Common myeloid progenitor, CD34-positive (primary cell): ENCODE measurements at regions not wholly inside any gene's neighbourhood (a gene's known extent, or its start where the extent isn't known, plus 50 kb on each side); places are given as distances from the start of the nearest gene placed in this dataset.

ENCODE experiments used
- CTCF ChIA-PET: fragments of 350-600 bp; sonication (Branson Sonifier 250); formaldehyde crosslinking; loops from one replicate; lab custom pipeline; 2021; ENCODE audit warnings: antibody characterized with exemption; lab: Charles Lee
- POLR2A ChIA-PET: fragments of 350-600 bp; sonication (Branson Sonifier 250); formaldehyde crosslinking; loops from one replicate; lab custom pipeline; 2021; ENCODE audit warnings: antibody characterized with exemption; lab: Charles Lee
- DNase-seq, 3 donors: peaks; one replicate each; pipeline versions ENCODE4 v3.0.0 to v3.0.0-alpha.2; 2013
- H3K27ac ChIP-seq, 2 experiments: 1 replicate in 1 of 2; 2 replicates in 1 of 2; pipeline ENCODE4 v1.7.0; 2013; ENCODE audit warnings: inconsistent platforms in 2 of 2, low read length in 2 of 2, mild to moderate bottlenecking in 2 of 2, low read depth in 1 of 2, moderate library complexity in 1 of 2; ENCODE audit not compliant: severe bottlenecking in 2 of 2, insufficient read depth in 1 of 2, poor library complexity in 1 of 2
- H3K27me3 ChIP-seq, 5 experiments: replicated peaks in 2 of 5; 1 replicate in 3 of 5; 2 replicates in 2 of 5; pipeline versions ENCODE4 v1.6.1 to v1.7.0; 2013; ENCODE audit warnings: low read length in 4 of 5, mild to moderate bottlenecking in 2 of 5, moderate library complexity in 2 of 5, inconsistent platforms in 1 of 5; ENCODE audit not compliant: insufficient read depth in 5 of 5, control insufficient read depth in 4 of 5
- H3K36me3 ChIP-seq, 4 experiments: 1 replicate in 2 of 4; 2 replicates in 2 of 4; pipeline versions ENCODE4 v1.6.1 to v1.7.0; 2013; ENCODE audit warnings: low read length in 3 of 4, control low read depth in 1 of 4, mild to moderate bottlenecking in 1 of 4; ENCODE audit not compliant: control insufficient read depth in 4 of 4, insufficient read depth in 4 of 4
- H3K4me1 ChIP-seq, 4 experiments: 1 replicate in 3 of 4; 2 replicates in 1 of 4; pipeline versions ENCODE4 v1.6.1 to v1.7.1; 2013; ENCODE audit warnings: low read length in 3 of 4, mild to moderate bottlenecking in 3 of 4, control low read depth in 1 of 4, inconsistent platforms in 1 of 4, moderate library complexity in 1 of 4; ENCODE audit not compliant: control insufficient read depth in 4 of 4, insufficient read depth in 4 of 4; ENCODE audit errors: control extremely low read depth in 1 of 4
- H3K4me3 ChIP-seq, 7 experiments: 1 replicate in 4 of 7; 2 replicates in 3 of 7; pipeline versions ENCODE4 v1.5.1 to v1.7.0; 2013; ENCODE audit warnings: mild to moderate bottlenecking in 7 of 7, low read length in 6 of 7, moderate library complexity in 6 of 7, inconsistent platforms in 2 of 7, low read depth in 2 of 7, control low read depth in 1 of 7; ENCODE audit not compliant: insufficient read depth in 4 of 7, control insufficient read depth in 1 of 7; ENCODE audit errors: extremely low read depth in 1 of 7
- H3K9me3 ChIP-seq, 5 experiments: 1 replicate in 4 of 5; 2 replicates in 1 of 5; pipeline versions ENCODE4 v1.6.1 to v1.7.1; 2013; ENCODE audit warnings: low read length in 4 of 5, mild to moderate bottlenecking in 2 of 5, inconsistent platforms in 1 of 5, low read depth in 1 of 5, moderate library complexity in 1 of 5; ENCODE audit not compliant: control insufficient read depth in 4 of 5, insufficient read depth in 2 of 5; ENCODE audit errors: control extremely low read depth in 1 of 5
- WGBS: methylation state at CpG from one replicate; pipeline ENCODE4 v1.1.5; 2013; ENCODE audit not compliant: insufficient coverage; 5-methylcytosine and 5-hydroxymethylcytosine counted together

DNA sequence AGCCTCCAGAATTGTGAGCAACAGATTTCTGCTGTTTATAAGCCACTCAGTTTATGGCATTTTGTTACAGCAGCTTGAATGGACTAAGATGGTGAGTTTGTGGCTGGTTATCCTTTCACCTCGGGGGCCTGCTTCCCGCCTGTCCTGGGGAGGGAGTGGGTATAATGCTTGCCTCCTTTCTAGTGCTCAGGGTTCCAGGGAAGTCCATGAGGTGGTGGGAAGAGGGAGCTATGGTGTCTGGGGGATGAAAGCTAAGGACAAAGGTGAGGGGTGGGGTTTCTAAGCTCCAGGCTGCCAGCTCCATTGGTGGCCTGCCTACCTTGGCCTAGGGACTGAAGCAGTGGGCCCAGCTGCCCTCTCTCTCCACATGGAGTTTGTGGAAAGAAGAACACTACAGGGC lies 50.2 kb upstream of the SDK2 start:
- H3K36me3 ChIP-seq = no peaks in the 10 kb centered on the region

DNA sequence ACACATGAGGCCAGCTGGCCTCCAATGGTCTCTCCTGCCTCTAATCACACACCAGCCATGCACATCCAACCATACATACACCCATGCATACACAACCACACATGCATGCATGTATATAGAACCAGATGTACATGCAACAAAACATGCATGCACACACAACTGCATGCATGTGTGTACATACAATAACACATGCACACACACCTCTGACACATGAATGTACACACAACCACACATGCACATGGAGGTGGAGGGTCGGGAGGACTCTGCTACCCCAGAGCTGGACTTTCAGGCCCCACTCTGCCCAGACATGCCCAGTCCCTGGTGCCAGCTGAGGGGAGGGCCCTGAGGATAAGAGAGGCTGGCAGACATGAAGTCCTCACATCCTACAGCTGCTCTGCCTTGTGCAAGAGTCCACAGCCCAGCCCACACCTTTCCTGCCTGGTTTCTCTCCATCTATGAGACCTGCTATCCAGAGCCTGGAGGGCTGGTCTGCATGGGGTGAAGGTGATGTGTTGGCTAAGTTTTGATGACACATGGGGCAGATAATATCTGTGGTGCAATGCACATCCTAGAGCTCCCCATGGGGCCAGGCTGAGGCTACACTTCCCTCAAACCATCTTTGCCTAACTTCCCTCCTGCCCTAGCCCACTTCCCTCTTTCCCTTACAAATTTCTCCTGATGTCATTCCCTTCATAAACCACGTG lies 50.9 kb upstream of the SDK2 start:
- ChIA-PET CTCF (interaction anchor here (1.0 kb wide), 1 partner anchor 15 kb away, joined by 3 read pairs; no protein-coding TSS in a partner anchor), POLR2A (no interaction called here)
- Histone ChIP-seq H3K36me3 (no peaks in the 10 kb centered on the region), H3K27me3 (no peaks in the 10 kb centered on the region), H3K4me3 (no peak overlapping the region), H3K9me3 (peaks cover 0 to 9% (median 0%) of the 10 kb centered on the region in 5 experiments), H3K4me1 (peaks cover 0 to 9% (median 4%) of the 10 kb centered on the region in 4 experiments), H3K27ac (no peak overlapping the region)
- DNase-seq = no peak
- 50% methylated on average over 2 of the region's 2 CpGs for WGBS

More for the DNA sequence above, 50.2 kb upstream of the SDK2 start:
- POLR2A ChIA-PET = no interaction called here
- CTCF ChIA-PET = interaction anchor here (1.7 kb wide), 1 partner anchor 16 kb away, joined by 4 read pairs; no protein-coding TSS in a partner anchor
- Histone ChIP-seq H3K27ac (no peak overlapping the region), H3K9me3 (peaks cover 0 to 9% (median 0%) of the 10 kb centered on the region in 5 experiments), H3K4me1 (peaks cover 0 to 9% (median 4%) of the 10 kb centered on the region in 4 experiments), H3K27me3 (no peaks in the 10 kb centered on the region), H3K4me3 (no peak overlapping the region)
- WGBS = 81% methylated on average over 2 of the region's 2 CpGs
- DNase-seq = no peak

DNA sequence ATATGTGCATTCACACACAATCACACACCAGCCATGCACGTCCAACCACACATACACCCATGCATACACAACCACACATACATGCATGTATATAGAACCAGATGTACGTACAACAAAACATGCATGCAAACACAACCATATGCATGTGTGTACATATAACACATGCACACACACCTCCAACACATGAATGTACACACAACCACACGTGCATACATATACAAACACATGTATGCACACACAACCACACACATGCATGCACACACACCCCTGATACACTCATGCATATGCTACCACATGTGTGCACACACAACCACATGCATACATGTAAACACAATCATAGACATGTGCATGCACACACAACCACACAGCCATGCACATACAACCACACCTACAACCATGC lies 52.0 kb upstream of the SDK2 start:
- no peak for DNase-seq
- no peaks in the 10 kb centered on the region for H3K36me3 ChIP-seq
- 100% methylated on average over 2 of the region's 3 CpGs for WGBS
- no peak overlapping the region for H3K27ac ChIP-seq
- ChIA-PET POLR2A (no interaction called here), CTCF (interaction anchor here (1.0 kb wide), 1 partner anchor 14 kb away, joined by 3 read pairs; no protein-coding TSS in a partner anchor)
- no peak overlapping the region for H3K4me3 ChIP-seq
- H3K4me1 ChIP-seq = peaks cover 0 to 3% (median under 1%) of the 10 kb centered on the region in 4 experiments
- H3K27me3 ChIP-seq = no peaks in the 10 kb centered on the region
- H3K9me3 ChIP-seq = peaks cover 0 to 9% (median 0%) of the 10 kb centered on the region in 5 experiments

DNA sequence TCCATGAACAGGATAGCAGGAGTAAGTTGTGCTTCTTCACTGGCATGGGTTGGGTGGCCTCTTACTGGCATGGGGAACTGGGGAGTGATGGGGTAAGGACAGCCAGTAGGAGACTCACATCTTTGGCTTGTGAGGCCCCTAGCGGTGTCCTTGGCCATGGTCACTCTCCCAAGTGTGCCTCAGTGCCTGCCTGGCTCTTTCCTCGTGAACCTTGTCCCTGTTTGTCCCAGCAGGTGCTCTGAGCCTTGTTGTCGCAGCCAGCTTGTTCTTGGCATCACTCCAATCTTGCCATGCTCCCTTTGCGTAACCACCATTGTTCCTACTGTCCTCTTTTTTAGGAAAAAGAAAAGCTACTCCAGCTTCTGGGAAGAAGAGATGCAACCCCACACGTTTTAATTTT lies 53.6 kb upstream of the SDK2 start:
- no peak for DNase-seq
- ChIA-PET POLR2A (no interaction called here), CTCF (interaction anchor here (0.9 kb wide), 1 partner anchor 10 kb away, joined by 3 read pairs; no protein-coding TSS in a partner anchor)
- H3K36me3 ChIP-seq = no peaks in the 10 kb centered on the region
- 97% methylated on average over 4 of the region's 5 CpGs for WGBS
- no peaks in the 10 kb centered on the region for H3K4me1 ChIP-seq
- H3K9me3 ChIP-seq = peaks cover 0 to 9% (median 0%) of the 10 kb centered on the region in 5 experiments
- H3K27me3 ChIP-seq = no peaks in the 10 kb centered on the region
- no peak overlapping the region for H3K27ac ChIP-seq
- no peak overlapping the region for H3K4me3 ChIP-seq

DNA sequence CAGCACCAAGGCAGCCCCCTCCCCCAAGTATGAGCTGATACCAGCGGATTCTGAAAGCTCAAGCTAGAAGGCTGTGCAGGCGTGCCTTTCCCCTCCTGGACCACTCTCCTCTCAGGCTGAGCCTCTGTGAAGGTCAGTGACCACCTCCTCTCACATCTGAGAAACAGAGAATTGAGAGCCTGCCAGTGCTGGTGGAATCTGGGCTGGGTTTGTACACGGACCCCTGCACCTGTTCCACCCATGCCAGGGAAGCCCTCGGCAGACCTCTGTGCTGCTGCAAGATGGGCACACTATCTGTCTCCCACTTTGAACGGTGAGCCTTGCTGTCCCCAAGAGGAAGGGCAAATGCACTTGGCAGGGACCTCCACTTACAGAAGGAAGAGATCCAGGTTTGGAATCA lies 54.7 kb upstream of the SDK2 start:
- H3K36me3 ChIP-seq = no peaks in the 10 kb centered on the region
- ChIA-PET CTCF (interaction anchor here (0.8 to 1.0 kb wide), 2 partner anchors 11 to 477 kb away, joined by 3 to 5 read pairs; no protein-coding TSS in a partner anchor), POLR2A (no interaction called here)
- no peak for DNase-seq
- no peak overlapping the region for H3K4me3 ChIP-seq
- 90% methylated on average over 5 of the region's 5 CpGs for WGBS
- H3K27me3 ChIP-seq = no peaks in the 10 kb centered on the region
- no peaks in the 10 kb centered on the region for H3K4me1 ChIP-seq
- no peak overlapping the region for H3K27ac ChIP-seq
- peaks cover 0 to 6% (median 0%) of the 10 kb centered on the region in 5 experiments for H3K9me3 ChIP-seq

DNA sequence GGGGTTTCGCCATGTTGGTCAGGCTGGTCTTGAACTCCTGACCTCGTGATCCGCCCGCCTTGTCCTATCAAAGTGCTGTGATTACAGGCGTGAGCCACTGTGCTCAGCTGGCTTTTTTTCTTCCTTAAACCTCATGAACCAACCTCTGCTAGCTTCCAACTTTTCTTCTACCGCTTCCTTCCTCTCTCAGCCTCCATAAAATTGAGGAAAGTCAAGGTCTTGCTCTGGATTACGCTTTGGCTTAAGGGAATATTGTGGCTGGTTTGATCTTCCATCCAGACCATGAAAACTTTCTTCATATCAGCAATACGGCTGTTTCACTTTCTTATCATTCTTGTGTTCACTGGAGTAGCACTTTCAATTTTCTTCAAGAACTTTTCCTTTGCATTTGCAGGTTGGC lies 57.5 kb upstream of the SDK2 start:
- Histone ChIP-seq H3K36me3 (no peaks in the 10 kb centered on the region), H3K4me3 (no peak overlapping the region), H3K27ac (no peak overlapping the region), H3K9me3 (no peaks in the 10 kb centered on the region), H3K4me1 (no peaks in the 10 kb centered on the region), H3K27me3 (no peaks in the 10 kb centered on the region)
- ChIA-PET POLR2A (no interaction called here), CTCF (no interaction called here)
- no peak for DNase-seq
- WGBS = 94% methylated on average over 7 of the region's 8 CpGs

DNA sequence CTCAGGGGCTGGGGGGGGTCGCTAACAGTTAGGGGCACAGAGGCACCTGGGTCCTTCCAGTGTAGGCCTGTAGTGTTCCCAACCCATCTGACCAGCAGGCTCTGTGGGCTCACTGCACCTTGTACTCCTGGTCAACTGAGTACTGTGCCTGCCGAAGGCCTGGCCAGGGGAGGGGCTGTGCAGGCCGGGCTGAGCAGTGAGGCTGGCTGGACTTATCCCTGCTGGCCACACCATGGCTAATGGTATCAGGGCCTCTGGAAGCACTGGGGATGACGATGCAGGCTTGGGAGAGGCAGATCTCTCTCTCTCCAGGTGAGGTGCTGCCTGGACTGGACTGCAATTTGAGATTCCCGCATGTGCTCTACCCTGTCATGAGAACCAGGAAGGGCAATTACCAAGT lies 58.9 kb upstream of the SDK2 start:
- Histone ChIP-seq H3K36me3 (no peaks in the 10 kb centered on the region), H3K27me3 (no peaks in the 10 kb centered on the region), H3K27ac (no peak overlapping the region), H3K4me3 (no peak overlapping the region), H3K4me1 (no peaks in the 10 kb centered on the region), H3K9me3 (peaks cover 0 to 3% (median 0%) of the 10 kb centered on the region in 5 experiments)
- CTCF ChIA-PET = no interaction called here
- WGBS = 94% methylated on average over 5 of the region's 5 CpGs
- POLR2A ChIA-PET = no interaction called here
- DNase-seq = no peak
